ENCODE measurements at regions not wholly inside any gene's neighbourhood (a gene's known extent, or its start where the extent isn't known, plus 50 kb on each side); places are given as distances from the start of the nearest gene placed in this dataset.

- no peak for TF ChIP-seq POLR2A (IDR thresholded peaks at IDR 0.05)
- TF ChIP-seq CTCF (IDR thresholded peaks at IDR 0.05): no peak
Observed at GRCh38 chr1:230570724-230571360, 71.4 kb upstream of the COG2 start.
